ENCODE measurements at regions not wholly inside any gene's neighbourhood (a gene's known extent, or its start where the extent isn't known, plus 50 kb on each side); places are given as distances from the start of the nearest gene placed in this dataset.

GRCh38 chr13:88717946-88718345 lies 1046.8 kb downstream of the SLITRK5 start:
- TF ChIP-seq CTCF (conservative IDR thresholded peaks at IDR 0.05; ENCODE audit: low read depth, low read length) = no peak
- no peak for TF ChIP-seq EZH2 (IDR thresholded peaks at IDR 0.05; ENCODE audit: borderline replicate concordance, low read depth, low read length, poor library complexity, severe bottlenecking)

Data from A673 (cell line).